ENCODE measurements at regions not wholly inside any gene's neighbourhood (a gene's known extent, or its start where the extent isn't known, plus 50 kb on each side); places are given as distances from the start of the nearest gene placed in this dataset.

- Mint-ChIP-seq H3K36me3 (no peaks in the 10 kb centered on the region), H3K4me3 (no peak overlapping the region), H3K9me3 (peaks cover 11% of the 10 kb centered on the region), H3K27ac (no peak overlapping the region), H3K27me3 (no peaks in the 10 kb centered on the region), H3K4me1 (no peaks in the 10 kb centered on the region)
- no peak for ATAC-seq
These were observed 229.5 kb upstream of the PAPPA start for GRCh38 chr9:115923903-115924668.

- Mint-ChIP-seq H3K27me3 (no peaks in the 10 kb centered on the region), H3K27ac (no peak overlapping the region), H3K4me3 (no peak overlapping the region), H3K4me1 (no peaks in the 10 kb centered on the region), H3K36me3 (no peaks in the 10 kb centered on the region), H3K9me3 (peaks cover 11% of the 10 kb centered on the region)
- ATAC-seq: no peak
These were observed 229.0 kb upstream of the PAPPA start for GRCh38 chr9:115924669-115924987.

- H3K4me3 Mint-ChIP-seq: no peak overlapping the region
- no peaks in the 10 kb centered on the region for H3K4me1 Mint-ChIP-seq
- no peak overlapping the region for H3K27ac Mint-ChIP-seq
- peaks cover 11% of the 10 kb centered on the region for H3K9me3 Mint-ChIP-seq
- ATAC-seq: no peak
- H3K27me3 Mint-ChIP-seq: no peaks in the 10 kb centered on the region
- no peaks in the 10 kb centered on the region for H3K36me3 Mint-ChIP-seq
These were observed 228.2 kb upstream of the PAPPA start for GRCh38 chr9:115925424-115925823.

- Mint-ChIP-seq H3K36me3 (no peaks in the 10 kb centered on the region), H3K27ac (no peak overlapping the region), H3K4me1 (no peaks in the 10 kb centered on the region), H3K27me3 (no peaks in the 10 kb centered on the region), H3K4me3 (no peak overlapping the region), H3K9me3 (peaks cover 12% of the 10 kb centered on the region)
- ATAC-seq: no peak
These were observed 223.1 kb upstream of the PAPPA start for GRCh38 chr9:115930472-115930871.

DNA sequence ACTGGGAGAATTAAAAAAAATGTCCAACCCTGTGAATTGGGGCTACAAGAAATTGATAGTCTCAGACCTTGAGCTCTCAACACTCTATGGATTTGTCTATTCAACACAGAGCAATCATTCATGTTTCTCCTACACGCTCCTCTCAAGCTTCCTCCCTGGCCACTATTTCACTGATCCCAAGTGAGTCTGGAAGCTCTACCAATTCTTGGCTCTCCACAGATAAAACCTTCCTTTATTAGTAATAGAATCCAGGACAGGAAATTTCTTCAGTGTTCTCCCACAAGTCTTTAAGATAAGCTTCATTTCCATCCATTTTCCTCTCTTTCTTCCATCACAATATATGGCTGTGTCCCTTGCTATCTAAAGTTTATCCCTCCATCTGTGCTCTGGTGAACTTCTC lies 215.1 kb upstream of the PAPPA start:
- Mint-ChIP-seq H3K9me3 (peaks cover 5% of the 10 kb centered on the region), H3K4me1 (no peaks in the 10 kb centered on the region), H3K36me3 (no peaks in the 10 kb centered on the region), H3K27me3 (no peaks in the 10 kb centered on the region), H3K4me3 (no peak overlapping the region), H3K27ac (no peak overlapping the region)
- no peak for ATAC-seq

DNA sequence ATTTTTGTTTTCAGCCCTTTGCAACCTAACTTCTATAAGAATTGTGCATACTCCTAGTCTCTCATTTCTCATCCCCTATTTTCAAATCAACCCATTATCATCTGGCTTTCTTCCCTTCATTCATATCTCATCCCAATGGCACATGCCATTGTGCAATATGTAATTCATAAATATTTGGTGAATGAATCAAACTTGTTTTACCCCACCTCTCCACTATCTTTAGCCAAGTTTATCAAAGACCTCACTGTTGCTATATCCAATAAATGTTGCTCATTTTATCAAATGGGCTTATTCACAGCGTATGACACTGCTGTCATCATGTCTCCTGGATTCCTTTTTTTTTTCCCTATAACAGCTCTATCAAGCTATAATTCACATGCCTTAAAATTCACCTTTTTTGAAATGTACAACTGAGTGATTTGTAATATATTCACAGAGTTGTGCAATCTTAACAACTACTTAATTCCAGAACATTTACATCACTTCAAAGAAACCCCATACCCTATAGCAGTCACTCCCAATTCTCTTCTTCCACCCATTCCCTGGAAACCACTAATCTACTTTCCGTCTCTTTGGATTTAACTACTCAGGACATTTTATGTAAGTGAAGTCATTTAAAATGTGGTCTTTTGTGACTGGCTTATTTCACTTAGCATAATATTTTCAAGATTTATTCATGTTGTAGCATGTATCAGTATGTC lies 214.4 kb upstream of the PAPPA start:
- Mint-ChIP-seq H3K4me3 (no peak overlapping the region), H3K27me3 (no peaks in the 10 kb centered on the region), H3K4me1 (no peaks in the 10 kb centered on the region), H3K9me3 (peaks cover 5% of the 10 kb centered on the region), H3K36me3 (no peaks in the 10 kb centered on the region), H3K27ac (no peak overlapping the region)
- no peak for ATAC-seq

GRCh38 chr9:115941561-115942315 lies 211.9 kb upstream of the PAPPA start:
- Mint-ChIP-seq H3K36me3 (no peaks in the 10 kb centered on the region), H3K4me3 (no peak overlapping the region), H3K9me3 (peaks cover 5% of the 10 kb centered on the region), H3K27me3 (no peaks in the 10 kb centered on the region), H3K27ac (no peak overlapping the region), H3K4me1 (no peaks in the 10 kb centered on the region)
- ATAC-seq: no peak

DNA sequence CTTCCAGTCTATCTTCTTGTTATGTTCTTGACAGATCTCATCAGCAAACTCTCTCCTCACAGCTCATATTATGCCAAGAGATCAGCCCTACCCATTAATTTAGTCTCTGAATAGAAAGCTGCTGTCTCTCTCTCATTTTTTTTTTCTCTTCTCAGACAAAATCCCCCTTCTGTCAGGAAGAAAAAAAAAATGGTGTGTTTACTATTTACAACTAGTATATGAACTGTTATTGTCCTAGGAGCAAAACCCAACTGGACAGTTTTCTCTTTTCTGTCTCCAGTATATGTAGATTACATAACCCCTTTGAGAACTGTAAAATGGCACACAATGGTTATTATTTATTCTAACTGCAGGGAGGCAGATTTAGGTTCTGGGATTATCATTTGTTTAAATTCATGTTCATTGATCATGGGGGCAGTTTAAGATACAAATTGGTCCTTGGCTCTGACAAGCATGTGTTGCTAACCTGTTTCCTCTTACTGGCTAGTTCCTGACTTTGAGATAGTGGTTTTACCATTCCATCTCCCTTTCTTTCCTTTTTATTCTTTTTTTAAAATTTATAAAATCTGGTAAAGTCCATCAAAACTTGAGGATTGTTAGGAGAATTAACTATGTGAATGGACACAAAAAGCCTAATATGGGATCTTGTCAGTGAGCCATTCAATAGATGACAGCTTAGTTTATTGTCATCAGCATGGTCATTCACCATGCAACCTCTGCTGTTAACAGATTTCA lies 210.0 kb upstream of the PAPPA start:
- Mint-ChIP-seq H3K36me3 (no peaks in the 10 kb centered on the region), H3K4me1 (no peaks in the 10 kb centered on the region), H3K27me3 (no peaks in the 10 kb centered on the region), H3K4me3 (no peak overlapping the region), H3K27ac (no peak overlapping the region), H3K9me3 (peaks cover 5% of the 10 kb centered on the region)
- ATAC-seq: no peak

- Mint-ChIP-seq H3K27ac (no peak overlapping the region), H3K4me3 (no peak overlapping the region), H3K27me3 (no peaks in the 10 kb centered on the region), H3K36me3 (no peaks in the 10 kb centered on the region), H3K4me1 (no peaks in the 10 kb centered on the region), H3K9me3 (peaks cover 3% of the 10 kb centered on the region)
- no peak for ATAC-seq
These were observed 209.2 kb upstream of the PAPPA start for GRCh38 chr9:115944166-115944948.

GRCh38 chr9:115945009-115945431 lies 208.6 kb upstream of the PAPPA start:
- Mint-ChIP-seq H3K36me3 (no peaks in the 10 kb centered on the region), H3K4me3 (no peak overlapping the region), H3K27me3 (peaks cover 2% of the 10 kb centered on the region), H3K4me1 (no peaks in the 10 kb centered on the region), H3K27ac (no peak overlapping the region), H3K9me3 (peaks cover 4% of the 10 kb centered on the region)
- ATAC-seq: no peak

DNA sequence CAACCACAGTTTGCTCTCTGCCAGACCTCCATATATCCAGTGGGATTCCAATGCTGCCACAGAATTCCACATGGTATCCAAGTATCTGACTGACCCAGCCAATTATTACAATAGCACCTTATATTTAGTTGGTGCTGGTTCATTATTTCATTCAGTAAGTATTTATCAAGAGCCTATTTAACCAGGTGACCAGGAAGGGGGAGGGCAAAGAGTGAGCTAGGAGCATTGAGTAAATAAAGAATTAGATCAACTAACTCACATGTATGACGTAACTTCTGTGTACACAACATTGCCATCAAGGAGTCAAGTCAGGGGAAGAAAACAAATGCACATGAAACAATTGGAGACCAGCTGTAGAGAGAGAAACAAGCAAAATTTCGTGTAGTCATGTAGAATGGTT lies 207.1 kb upstream of the PAPPA start:
- no peak overlapping the region for H3K27ac Mint-ChIP-seq
- no peaks in the 10 kb centered on the region for H3K4me1 Mint-ChIP-seq
- H3K9me3 Mint-ChIP-seq: peaks cover 9% of the 10 kb centered on the region
- peaks cover 10% of the 10 kb centered on the region for H3K27me3 Mint-ChIP-seq
- no peak overlapping the region for H3K4me3 Mint-ChIP-seq
- no peaks in the 10 kb centered on the region for H3K36me3 Mint-ChIP-seq
- no peak for ATAC-seq

GRCh38 chr9:115951977-115952376 lies 201.6 kb upstream of the PAPPA start:
- H3K4me1 Mint-ChIP-seq: no peaks in the 10 kb centered on the region
- H3K36me3 Mint-ChIP-seq: no peaks in the 10 kb centered on the region
- H3K9me3 Mint-ChIP-seq: peaks cover 9% of the 10 kb centered on the region
- H3K4me3 Mint-ChIP-seq: no peak overlapping the region
- ATAC-seq: no peak
- H3K27ac Mint-ChIP-seq: no peak overlapping the region
- peaks cover 10% of the 10 kb centered on the region for H3K27me3 Mint-ChIP-seq

DNA sequence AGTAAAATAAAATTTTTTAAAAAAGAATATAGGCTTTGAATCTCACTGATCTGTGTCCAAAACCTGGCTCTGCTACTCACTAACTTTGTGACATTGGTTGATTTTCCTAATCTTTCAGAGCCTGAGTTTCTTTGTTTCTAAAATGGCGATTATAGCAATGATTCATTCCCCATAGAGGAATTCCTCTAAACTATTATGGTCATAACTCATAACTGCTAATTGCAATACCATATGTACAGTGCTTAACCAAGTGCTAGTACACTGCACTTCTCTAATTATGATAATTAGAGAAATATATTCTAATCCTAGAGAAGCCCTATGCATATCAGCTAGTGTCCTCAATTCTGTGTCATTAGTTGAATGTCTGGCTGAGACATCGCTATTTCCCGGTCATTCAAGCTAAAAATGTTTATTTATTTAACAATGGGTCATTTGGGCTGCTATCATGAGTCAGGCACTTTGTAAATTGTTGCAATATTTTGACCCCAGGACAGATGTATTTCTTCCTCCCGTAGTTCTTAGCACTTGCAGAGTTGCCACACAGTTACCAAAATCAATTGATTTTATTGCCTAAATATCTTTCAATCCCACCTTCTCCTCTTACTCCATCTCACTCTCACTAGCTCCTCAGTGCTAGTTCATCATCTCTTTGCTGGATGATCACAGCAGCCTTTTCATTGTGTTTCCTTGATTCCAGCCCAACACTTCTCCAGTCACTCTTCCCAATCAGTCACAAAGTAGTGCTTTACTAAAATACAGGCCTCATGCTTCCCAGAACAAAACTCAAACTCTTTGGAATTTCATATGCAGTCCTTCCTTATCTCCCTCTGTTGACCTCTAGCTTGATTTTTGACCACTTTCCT lies 200.9 kb upstream of the PAPPA start:
- no peak overlapping the region for H3K27ac Mint-ChIP-seq
- ATAC-seq: no peak
- no peak overlapping the region for H3K4me3 Mint-ChIP-seq
- H3K27me3 Mint-ChIP-seq: peaks cover 10% of the 10 kb centered on the region
- H3K4me1 Mint-ChIP-seq: no peaks in the 10 kb centered on the region
- H3K36me3 Mint-ChIP-seq: no peaks in the 10 kb centered on the region
- H3K9me3 Mint-ChIP-seq: peaks cover 9% of the 10 kb centered on the region

GRCh38 chr9:115956371-115956770 lies 197.2 kb upstream of the PAPPA start:
- H3K9me3 Mint-ChIP-seq: peaks cover 2% of the 10 kb centered on the region
- H3K27ac Mint-ChIP-seq: no peak overlapping the region
- no peaks in the 10 kb centered on the region for H3K27me3 Mint-ChIP-seq
- no peak overlapping the region for H3K4me3 Mint-ChIP-seq
- no peak for ATAC-seq
- H3K4me1 Mint-ChIP-seq: no peaks in the 10 kb centered on the region
- no peaks in the 10 kb centered on the region for H3K36me3 Mint-ChIP-seq

Data from stimulated activated memory B cell treated with anti-CD40 and anti-IgM and Interleukin-4, amounts not matched to agents 10 μg/mL and 1 μg/mL and 100 μg/mL, for 72 hours (primary cell).